ENCODE measurements at regions not wholly inside any gene's neighbourhood (a gene's known extent, or its start where the extent isn't known, plus 50 kb on each side); places are given as distances from the start of the nearest gene placed in this dataset.
"Not testable (repeated sequence)": the region's sequence is repeated elsewhere in the genome, so short reads cannot be mapped to it uniquely, and the experiment has no call there.

- no peaks in the 10 kb centered on the region for H3K36me3 ChIP-seq (ENCODE audit: insufficient read depth, low read length)
- H3K27me3 ChIP-seq (ENCODE audit: insufficient read depth, low read length, poor library complexity, severe bottlenecking), result no peaks in the 10 kb centered on the region
- no peak overlapping the region for H3K27ac Mint-ChIP-seq
- no peak for DNase-seq
- no peak overlapping the region for H3K4me3 Mint-ChIP-seq
- no peaks in the 10 kb centered on the region for H3K36me3 Mint-ChIP-seq
- no peaks in the 10 kb centered on the region for H3K4me1 Mint-ChIP-seq
- ChIA-PET CTCF (no interaction called here), POLR2A (no interaction called here)
- H3K27ac ChIP-seq (ENCODE audit: low read depth, low read length), result no peak overlapping the region
- peaks cover 0 to 19% (median 7%) of the 10 kb centered on the region in 5 donors for H3K9me3 Mint-ChIP-seq
- H3K4me1 ChIP-seq (ENCODE audit: insufficient read depth, low read length), result no peaks in the 10 kb centered on the region
- H3K9me3 ChIP-seq (ENCODE audit: low read length), result no peaks in the 10 kb centered on the region
- H3K27me3 Mint-ChIP-seq, result no peaks in the 10 kb centered on the region
- no peak overlapping the region for H3K4me3 ChIP-seq (ENCODE audit: low read length)
Observed at GRCh38 chr9:101923451-101923850, 185.0 kb upstream of the GRIN3A start.

GRCh38 chr9:101916948-101917347 is 178.5 kb upstream of the GRIN3A start:
- H3K4me1 Mint-ChIP-seq; CTCF ChIA-PET; H3K9me3 Mint-ChIP-seq; H3K27ac ChIP-seq (ENCODE audit: low read depth, low read length); H3K4me1 ChIP-seq (ENCODE audit: insufficient read depth, low read length); H3K27me3 Mint-ChIP-seq; DNase-seq; H3K36me3 Mint-ChIP-seq; H3K27ac Mint-ChIP-seq; H3K4me3 ChIP-seq (ENCODE audit: low read length); H3K4me3 Mint-ChIP-seq; POLR2A ChIA-PET; H3K9me3 ChIP-seq (ENCODE audit: low read length); H3K36me3 ChIP-seq (ENCODE audit: insufficient read depth, low read length); H3K27me3 ChIP-seq (ENCODE audit: insufficient read depth, low read length, poor library complexity, severe bottlenecking): not testable (repeated sequence)

- no peaks in the 10 kb centered on the region for H3K4me1 Mint-ChIP-seq
- POLR2A ChIA-PET, result no interaction called here
- Histone ChIP-seq H3K9me3 (ENCODE audit: low read length) (no peaks in the 10 kb centered on the region), H3K27me3 (ENCODE audit: insufficient read depth, low read length, poor library complexity, severe bottlenecking) (no peaks in the 10 kb centered on the region), H3K4me3 (ENCODE audit: low read length) (no peak overlapping the region), H3K36me3 (ENCODE audit: insufficient read depth, low read length) (no peaks in the 10 kb centered on the region), H3K4me1 (ENCODE audit: insufficient read depth, low read length) (no peaks in the 10 kb centered on the region), H3K27ac (ENCODE audit: low read depth, low read length) (no peak overlapping the region)
- H3K9me3 Mint-ChIP-seq, result peaks cover 0 to 9% (median 2%) of the 10 kb centered on the region in 5 donors
- no peak overlapping the region for H3K4me3 Mint-ChIP-seq
- DNase-seq, result no peak
- H3K36me3 Mint-ChIP-seq, result no peaks in the 10 kb centered on the region
- no peak overlapping the region for H3K27ac Mint-ChIP-seq
- H3K27me3 Mint-ChIP-seq, result no peaks in the 10 kb centered on the region
- CTCF ChIA-PET, result no interaction called here
Observed at GRCh38 chr9:101915482-101915881, 177.0 kb upstream of the GRIN3A start.

- Mint-ChIP-seq H3K4me1 (no peaks in the 10 kb centered on the region), H3K27ac (no peak overlapping the region), H3K9me3 (peaks cover 2 to 10% (median 3%) of the 10 kb centered on the region in 5 donors)
Observed at GRCh38 chr9:101912698-101913097, 174.3 kb upstream of the GRIN3A start.

GRCh38 chr9:101907466-101907865 is 169.0 kb upstream of the GRIN3A start:
- peaks cover 4 to 14% (median 7%) of the 10 kb centered on the region in 5 donors for H3K9me3 Mint-ChIP-seq
- no peaks in the 10 kb centered on the region for H3K4me1 Mint-ChIP-seq
- H3K4me3 ChIP-seq (ENCODE audit: low read length), result no peak overlapping the region
- H3K4me1 ChIP-seq (ENCODE audit: insufficient read depth, low read length), result no peaks in the 10 kb centered on the region
- no peak overlapping the region for H3K4me3 Mint-ChIP-seq
- no peaks in the 10 kb centered on the region for H3K27me3 Mint-ChIP-seq
- ChIA-PET CTCF (no interaction called here), POLR2A (no interaction called here)
- H3K27ac Mint-ChIP-seq, result no peak overlapping the region
- DNase-seq, result no peak
- no peaks in the 10 kb centered on the region for H3K36me3 ChIP-seq (ENCODE audit: insufficient read depth, low read length)
- no peaks in the 10 kb centered on the region for H3K9me3 ChIP-seq (ENCODE audit: low read length)
- no peak overlapping the region for H3K27ac ChIP-seq (ENCODE audit: low read depth, low read length)
- no peaks in the 10 kb centered on the region for H3K27me3 ChIP-seq (ENCODE audit: insufficient read depth, low read length, poor library complexity, severe bottlenecking)
- no peaks in the 10 kb centered on the region for H3K36me3 Mint-ChIP-seq

More at GRCh38 chr9:101912698-101913097, 174.3 kb upstream of the GRIN3A start:
- no peak overlapping the region for H3K27ac ChIP-seq (ENCODE audit: low read depth, low read length)
- Mint-ChIP-seq H3K4me3 (no peak overlapping the region), H3K27me3 (no peaks in the 10 kb centered on the region), H3K36me3 (no peaks in the 10 kb centered on the region)
- CTCF ChIA-PET, result no interaction called here
- no peaks in the 10 kb centered on the region for H3K36me3 ChIP-seq (ENCODE audit: insufficient read depth, low read length)
- H3K27me3 ChIP-seq (ENCODE audit: insufficient read depth, low read length, poor library complexity, severe bottlenecking), result no peaks in the 10 kb centered on the region
- no peak for DNase-seq
- no peak overlapping the region for H3K4me3 ChIP-seq (ENCODE audit: low read length)
- POLR2A ChIA-PET, result no interaction called here
- no peaks in the 10 kb centered on the region for H3K9me3 ChIP-seq (ENCODE audit: low read length)
- H3K4me1 ChIP-seq (ENCODE audit: insufficient read depth, low read length), result no peaks in the 10 kb centered on the region

- Histone ChIP-seq H3K27ac (ENCODE audit: low read depth, low read length) (no peak overlapping the region), H3K4me1 (ENCODE audit: insufficient read depth, low read length) (no peaks in the 10 kb centered on the region), H3K36me3 (ENCODE audit: insufficient read depth, low read length) (no peaks in the 10 kb centered on the region), H3K27me3 (ENCODE audit: insufficient read depth, low read length, poor library complexity, severe bottlenecking) (no peaks in the 10 kb centered on the region), H3K4me3 (ENCODE audit: low read length) (no peak overlapping the region), H3K9me3 (ENCODE audit: low read length) (no peaks in the 10 kb centered on the region)
- no peaks in the 10 kb centered on the region for H3K4me1 Mint-ChIP-seq
- no peak overlapping the region for H3K4me3 Mint-ChIP-seq
- no peak overlapping the region for H3K27ac Mint-ChIP-seq
- no peaks in the 10 kb centered on the region for H3K36me3 Mint-ChIP-seq
- peaks cover 2 to 14% (median 5%) of the 10 kb centered on the region in 5 donors for H3K9me3 Mint-ChIP-seq
- no peak for DNase-seq
- CTCF ChIA-PET, result no interaction called here
- H3K27me3 Mint-ChIP-seq, result no peaks in the 10 kb centered on the region
- POLR2A ChIA-PET, result no interaction called here
Observed at GRCh38 chr9:101904845-101905244, 166.4 kb upstream of the GRIN3A start.

GRCh38 chr9:101902051-101902450 is 163.6 kb upstream of the GRIN3A start:
- H3K4me3 Mint-ChIP-seq, result no peak overlapping the region
- H3K27me3 Mint-ChIP-seq, result no peaks in the 10 kb centered on the region
- ChIA-PET POLR2A (no interaction called here), CTCF (no interaction called here)
- no peak overlapping the region for H3K27ac Mint-ChIP-seq
- H3K9me3 Mint-ChIP-seq, result peaks cover 0 to 10% (median 2%) of the 10 kb centered on the region in 5 donors
- Histone ChIP-seq H3K4me1 (ENCODE audit: insufficient read depth, low read length) (no peaks in the 10 kb centered on the region), H3K9me3 (ENCODE audit: low read length) (no peaks in the 10 kb centered on the region), H3K27me3 (ENCODE audit: insufficient read depth, low read length, poor library complexity, severe bottlenecking) (no peaks in the 10 kb centered on the region), H3K27ac (ENCODE audit: low read depth, low read length) (no peak overlapping the region), H3K4me3 (ENCODE audit: low read length) (no peak overlapping the region), H3K36me3 (ENCODE audit: insufficient read depth, low read length) (no peaks in the 10 kb centered on the region)
- H3K36me3 Mint-ChIP-seq, result no peaks in the 10 kb centered on the region
- no peak for DNase-seq
- no peaks in the 10 kb centered on the region for H3K4me1 Mint-ChIP-seq

GRCh38 chr9:101897196-101897595 is 158.7 kb upstream of the GRIN3A start:
- H3K27me3 Mint-ChIP-seq, result no peaks in the 10 kb centered on the region
- no peak overlapping the region for H3K27ac Mint-ChIP-seq

More at GRCh38 chr9:101897196-101897595, 158.7 kb upstream of the GRIN3A start:
- no peaks in the 10 kb centered on the region for H3K4me1 Mint-ChIP-seq
- H3K27ac ChIP-seq (ENCODE audit: low read depth, low read length), result no peak overlapping the region
- no peaks in the 10 kb centered on the region for H3K27me3 ChIP-seq (ENCODE audit: insufficient read depth, low read length, poor library complexity, severe bottlenecking)
- H3K9me3 ChIP-seq (ENCODE audit: low read length), result no peaks in the 10 kb centered on the region
- no peaks in the 10 kb centered on the region for H3K4me1 ChIP-seq (ENCODE audit: insufficient read depth, low read length)
- H3K36me3 ChIP-seq (ENCODE audit: insufficient read depth, low read length), result no peaks in the 10 kb centered on the region
- no peak overlapping the region for H3K4me3 Mint-ChIP-seq
- no peak overlapping the region for H3K4me3 ChIP-seq (ENCODE audit: low read length)
- no peak for DNase-seq
- H3K9me3 Mint-ChIP-seq, result peaks cover 0 to 5% (median 0%) of the 10 kb centered on the region in 5 donors
- no peaks in the 10 kb centered on the region for H3K36me3 Mint-ChIP-seq
- POLR2A ChIA-PET, result no interaction called here
- CTCF ChIA-PET, result no interaction called here

Data from CD8-positive, alpha-beta memory T cell (primary cell).